ENCODE measurements at regions not wholly inside any gene's neighbourhood (a gene's known extent, or its start where the extent isn't known, plus 50 kb on each side); places are given as distances from the start of the nearest gene placed in this dataset.
A peak's percentile ranks its signal among the peaks of the same experiment; 100 is the strongest.

DNA sequence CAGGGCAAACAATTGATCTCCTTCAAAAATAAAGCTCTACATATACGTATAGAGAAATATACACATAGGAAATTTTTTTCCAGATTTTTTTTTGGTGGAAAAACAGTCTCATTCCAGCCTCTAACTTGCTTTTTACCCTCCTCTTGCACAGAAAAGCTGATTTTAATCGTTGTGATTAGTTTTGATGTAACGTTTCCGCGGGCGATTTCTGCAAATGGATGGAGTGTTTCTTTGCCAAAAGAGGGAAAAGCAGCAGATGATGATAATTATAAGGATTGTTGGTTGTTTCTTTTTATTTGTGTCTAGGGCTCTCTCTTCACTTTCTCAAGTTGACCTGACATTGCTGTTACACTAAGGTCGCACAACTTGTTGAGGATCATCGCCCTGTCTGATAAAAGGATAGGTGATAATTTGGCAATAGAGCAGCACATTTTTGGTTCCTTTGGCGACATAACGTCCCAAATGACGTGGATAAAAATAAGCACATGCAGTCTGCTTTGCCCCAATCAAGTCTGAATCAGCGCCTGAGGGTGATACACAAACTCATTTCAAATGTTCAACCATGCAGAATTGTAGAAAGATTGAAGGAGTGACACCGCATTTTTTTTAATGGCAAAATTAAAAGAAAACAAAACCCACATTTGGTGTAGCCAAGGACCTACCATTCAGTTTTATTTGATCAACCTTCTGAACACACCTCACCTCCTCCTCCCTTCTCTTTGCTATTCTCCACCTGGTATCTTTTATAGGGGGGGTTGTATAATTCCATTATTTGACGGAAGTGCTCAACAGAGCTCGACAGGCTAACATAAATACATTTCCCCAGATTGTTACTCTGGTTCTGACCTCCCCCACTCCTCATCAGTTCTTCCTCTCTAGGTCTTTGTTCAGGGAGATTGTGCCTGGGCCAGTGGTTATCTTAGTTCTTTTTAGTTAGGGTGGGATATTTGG is 109.6 kb upstream of the KCTD1 start:
- FAIRE-seq (peak; percentile 16), DNase-seq (ENCODE audit: insufficient read length, low spot score) (no peak)
- TF ChIP-seq, protein P1, sequence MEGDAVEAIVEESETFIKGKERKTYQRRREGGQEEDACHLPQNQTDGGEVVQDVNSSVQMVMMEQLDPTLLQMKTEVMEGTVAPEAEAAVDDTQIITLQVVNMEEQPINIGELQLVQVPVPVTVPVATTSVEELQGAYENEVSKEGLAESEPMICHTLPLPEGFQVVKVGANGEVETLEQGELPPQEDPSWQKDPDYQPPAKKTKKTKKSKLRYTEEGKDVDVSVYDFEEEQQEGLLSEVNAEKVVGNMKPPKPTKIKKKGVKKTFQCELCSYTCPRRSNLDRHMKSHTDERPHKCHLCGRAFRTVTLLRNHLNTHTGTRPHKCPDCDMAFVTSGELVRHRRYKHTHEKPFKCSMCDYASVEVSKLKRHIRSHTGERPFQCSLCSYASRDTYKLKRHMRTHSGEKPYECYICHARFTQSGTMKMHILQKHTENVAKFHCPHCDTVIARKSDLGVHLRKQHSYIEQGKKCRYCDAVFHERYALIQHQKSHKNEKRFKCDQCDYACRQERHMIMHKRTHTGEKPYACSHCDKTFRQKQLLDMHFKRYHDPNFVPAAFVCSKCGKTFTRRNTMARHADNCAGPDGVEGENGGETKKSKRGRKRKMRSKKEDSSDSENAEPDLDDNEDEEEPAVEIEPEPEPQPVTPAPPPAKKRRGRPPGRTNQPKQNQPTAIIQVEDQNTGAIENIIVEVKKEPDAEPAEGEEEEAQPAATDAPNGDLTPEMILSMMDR (IDR thresholded peaks at IDR 0.05; ENCODE audit: insufficient read depth, missing control alignments): no peak

DNA sequence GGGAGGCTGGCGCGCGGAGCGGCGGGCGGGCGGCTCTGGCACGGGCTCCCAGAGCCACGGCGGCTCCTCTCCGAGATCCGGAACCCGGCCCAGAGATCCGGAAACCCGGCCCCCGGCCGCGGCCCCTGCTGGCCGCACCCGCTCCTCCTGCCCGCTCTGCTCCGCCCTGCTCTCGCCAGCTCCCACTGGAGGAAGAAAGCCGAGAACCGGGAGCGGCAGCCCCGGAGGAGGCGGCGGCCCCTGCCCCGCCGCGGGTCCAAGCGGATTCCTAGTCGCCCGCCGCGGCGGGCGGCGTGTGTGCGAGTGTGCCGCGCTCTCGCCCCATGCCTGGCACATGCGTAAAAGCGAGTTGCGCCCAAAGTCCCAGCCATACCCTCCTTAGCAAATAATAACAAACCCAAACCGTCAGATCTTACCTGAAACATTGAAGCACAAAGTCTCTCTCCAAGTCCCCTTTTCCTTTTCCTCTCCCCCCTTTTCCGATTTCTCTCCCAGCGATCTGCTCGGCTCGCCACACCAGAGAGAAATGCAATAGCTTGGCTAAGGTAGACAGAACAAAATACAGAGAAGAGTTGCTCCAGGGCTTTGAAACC is 108.7 kb upstream of the KCTD1 start:
- DNase-seq (ENCODE audit: insufficient read length, low spot score): no peak
- FAIRE-seq: no peak
- TF ChIP-seq, protein P1 (IDR thresholded peaks at IDR 0.05; ENCODE audit: insufficient read depth, missing control alignments): no peak

DNA sequence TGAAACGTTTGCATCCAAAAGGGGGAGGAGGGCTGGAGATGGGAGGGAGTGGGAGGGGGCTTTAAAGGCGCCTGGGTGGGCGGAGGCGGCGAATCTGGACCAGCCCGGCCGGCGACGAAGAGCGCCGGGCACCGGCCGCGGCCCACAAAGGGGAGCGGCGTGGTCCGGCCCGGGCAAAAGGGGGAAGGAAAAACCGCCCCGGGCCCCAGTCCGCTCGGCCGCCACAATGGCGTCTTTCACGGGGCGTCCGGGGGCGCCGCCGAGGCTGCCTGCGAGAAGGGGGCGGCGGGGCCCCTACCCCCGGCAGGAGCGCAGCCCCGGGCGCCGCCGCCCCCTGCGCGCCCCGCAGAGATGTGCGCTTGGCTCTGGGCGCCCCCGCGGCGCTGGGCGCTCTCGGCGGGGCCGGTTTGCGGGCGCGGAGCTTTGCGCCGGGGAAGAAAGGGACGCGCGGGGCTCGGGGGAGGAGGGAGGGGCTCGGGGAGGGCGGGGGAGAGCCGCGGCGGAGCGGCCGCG is 108.1 kb upstream of the KCTD1 start:
- no peak for DNase-seq (ENCODE audit: insufficient read length, low spot score)
- FAIRE-seq: no peak
- TF ChIP-seq, protein P1 (IDR thresholded peaks at IDR 0.05; ENCODE audit: insufficient read depth, missing control alignments): no peak

DNA sequence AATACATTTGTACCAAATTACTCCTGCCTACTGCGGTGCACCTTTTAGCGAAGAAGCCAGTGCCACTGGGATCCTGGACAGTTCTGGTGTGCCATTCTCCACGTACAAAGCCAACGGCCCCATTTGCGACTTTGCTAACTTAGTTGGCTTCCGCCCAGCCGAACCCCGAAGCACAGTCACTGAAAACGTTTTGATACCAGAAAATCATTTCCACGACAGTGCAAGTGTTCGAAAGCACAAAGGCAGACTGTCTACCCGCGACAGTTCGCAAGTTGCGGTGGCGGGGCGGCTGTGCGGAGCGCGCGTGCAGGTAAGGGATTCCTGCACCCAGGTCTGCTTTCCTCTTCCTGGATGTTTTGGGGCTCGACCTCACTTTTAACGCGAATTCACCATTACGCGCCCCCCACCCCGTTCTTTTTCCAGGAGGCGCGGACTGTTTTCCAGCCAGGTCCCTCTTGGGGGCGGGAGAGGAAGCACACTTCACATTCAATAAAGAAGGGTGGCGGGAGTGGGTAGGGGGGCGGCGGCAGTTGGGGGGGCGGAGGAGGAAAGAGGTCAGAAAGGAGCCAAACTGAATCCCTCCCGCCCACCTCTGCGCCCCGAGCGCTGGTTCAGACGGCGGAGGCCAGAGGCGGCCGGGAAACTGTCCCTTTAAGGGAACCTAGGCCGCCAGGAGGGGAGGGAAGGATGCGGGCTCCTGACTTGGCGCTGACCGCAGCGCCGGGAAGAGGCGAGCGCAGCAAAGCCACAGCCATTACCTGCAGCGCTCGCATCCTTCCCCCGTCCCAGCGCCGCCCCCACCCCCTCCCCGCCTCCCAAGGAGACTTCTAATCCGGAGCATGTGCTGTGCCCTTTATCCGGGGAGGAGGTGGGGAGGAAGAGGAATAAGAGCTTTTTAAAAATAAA is 107.4 kb upstream of the KCTD1 start:
- DNase-seq (ENCODE audit: insufficient read length, low spot score): no peak
- no peak for FAIRE-seq
- TF ChIP-seq, protein P1 (IDR thresholded peaks at IDR 0.05; ENCODE audit: insufficient read depth, missing control alignments): no peak

DNA sequence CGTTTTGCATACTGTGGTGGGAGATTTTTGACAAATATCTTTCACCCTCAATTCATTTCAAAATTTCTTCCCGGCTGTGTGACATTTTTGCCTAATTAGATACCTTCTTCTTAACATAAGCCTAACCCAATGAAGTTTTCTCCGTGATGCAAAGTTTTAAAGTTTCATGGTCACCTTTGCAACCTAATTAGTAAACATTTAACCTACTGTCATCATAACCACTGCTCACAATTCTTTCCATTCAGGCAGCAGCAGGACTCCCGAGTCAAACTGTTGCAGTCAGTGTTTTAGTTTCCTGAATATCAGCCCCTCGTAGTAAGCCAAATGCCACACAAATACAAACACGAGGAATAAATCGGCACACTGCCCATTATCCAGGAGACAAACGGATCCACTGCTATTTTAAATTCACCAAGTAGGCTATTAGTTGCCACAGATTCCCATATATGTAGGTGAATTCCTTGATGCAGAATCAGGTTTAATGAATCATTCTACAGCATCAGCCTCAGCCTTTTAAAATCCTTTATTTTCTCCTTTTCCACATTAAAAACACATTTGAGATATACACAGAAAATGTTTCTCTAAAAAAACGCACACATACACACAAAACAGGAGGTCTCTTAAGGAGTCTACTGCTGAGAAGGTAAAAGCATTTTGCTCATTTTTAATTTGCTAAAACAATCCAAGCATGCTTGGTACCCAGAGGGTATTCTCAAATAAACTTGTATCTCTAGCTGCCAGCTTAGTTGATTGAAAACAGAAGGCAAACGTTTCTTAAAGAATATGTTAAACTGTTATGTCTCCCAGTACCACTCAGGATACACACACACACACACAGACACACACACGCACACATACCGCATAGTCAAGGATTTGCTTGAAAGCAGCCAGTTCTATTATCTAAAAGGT is 106.5 kb upstream of the KCTD1 start:
- no peak for FAIRE-seq
- TF ChIP-seq, protein P1 (IDR thresholded peaks at IDR 0.05; ENCODE audit: insufficient read depth, missing control alignments): no peak
- DNase-seq (ENCODE audit: insufficient read length, low spot score): no peak
